ENCODE measurements at regions not wholly inside any gene's neighbourhood (a gene's known extent, or its start where the extent isn't known, plus 50 kb on each side); places are given as distances from the start of the nearest gene placed in this dataset.

DNA sequence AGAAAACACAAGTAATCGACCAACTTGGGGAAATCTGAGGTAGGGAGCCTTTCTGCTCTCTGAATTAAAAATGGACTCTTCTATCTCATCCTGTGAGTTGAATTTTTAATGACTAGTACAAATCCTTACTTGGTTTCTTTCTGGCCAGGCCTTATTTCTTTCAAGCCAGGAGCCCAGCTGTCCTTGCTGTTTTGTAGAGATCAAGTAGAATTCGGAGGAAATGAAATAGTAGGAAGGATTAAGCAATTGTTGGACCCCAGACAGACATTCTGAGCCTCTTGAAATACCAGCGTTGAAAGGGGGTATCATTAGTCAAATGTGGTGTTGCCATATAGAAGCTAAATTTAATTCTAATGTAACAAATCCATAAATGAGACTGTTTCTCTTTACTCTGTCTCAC is 53.7 kb upstream of the SMIM15 start:
- no peaks in the 10 kb centered on the region for H3K4me1 Mint-ChIP-seq (ENCODE audit: low read depth, unreplicated experiment)
- no peak overlapping the region for H3K4me3 Mint-ChIP-seq (ENCODE audit: low read depth, unreplicated experiment)
- H3K36me3 Mint-ChIP-seq (ENCODE audit: insufficient read depth, unreplicated experiment): no peaks in the 10 kb centered on the region
- BruUV-seq (replicated peaks): no TSS peak
- H3K27me3 Mint-ChIP-seq (ENCODE audit: unreplicated experiment): no peaks in the 10 kb centered on the region
- TF ChIP-seq, protein P1, sequence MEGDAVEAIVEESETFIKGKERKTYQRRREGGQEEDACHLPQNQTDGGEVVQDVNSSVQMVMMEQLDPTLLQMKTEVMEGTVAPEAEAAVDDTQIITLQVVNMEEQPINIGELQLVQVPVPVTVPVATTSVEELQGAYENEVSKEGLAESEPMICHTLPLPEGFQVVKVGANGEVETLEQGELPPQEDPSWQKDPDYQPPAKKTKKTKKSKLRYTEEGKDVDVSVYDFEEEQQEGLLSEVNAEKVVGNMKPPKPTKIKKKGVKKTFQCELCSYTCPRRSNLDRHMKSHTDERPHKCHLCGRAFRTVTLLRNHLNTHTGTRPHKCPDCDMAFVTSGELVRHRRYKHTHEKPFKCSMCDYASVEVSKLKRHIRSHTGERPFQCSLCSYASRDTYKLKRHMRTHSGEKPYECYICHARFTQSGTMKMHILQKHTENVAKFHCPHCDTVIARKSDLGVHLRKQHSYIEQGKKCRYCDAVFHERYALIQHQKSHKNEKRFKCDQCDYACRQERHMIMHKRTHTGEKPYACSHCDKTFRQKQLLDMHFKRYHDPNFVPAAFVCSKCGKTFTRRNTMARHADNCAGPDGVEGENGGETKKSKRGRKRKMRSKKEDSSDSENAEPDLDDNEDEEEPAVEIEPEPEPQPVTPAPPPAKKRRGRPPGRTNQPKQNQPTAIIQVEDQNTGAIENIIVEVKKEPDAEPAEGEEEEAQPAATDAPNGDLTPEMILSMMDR (IDR thresholded peaks at IDR 0.05; ENCODE audit: unreplicated experiment): no peak
- intact Hi-C loops (cut with micrococcal nuclease; ENCODE audit: unreplicated experiment): no loop called here
- peaks cover 2% of the 10 kb centered on the region for H3K9me3 Mint-ChIP-seq (ENCODE audit: low read depth, unreplicated experiment)
- no peak for DNase-seq
- H3K27ac Mint-ChIP-seq (ENCODE audit: unreplicated experiment): no peak overlapping the region
- CTCF ChIA-PET: no interaction called here

DNA sequence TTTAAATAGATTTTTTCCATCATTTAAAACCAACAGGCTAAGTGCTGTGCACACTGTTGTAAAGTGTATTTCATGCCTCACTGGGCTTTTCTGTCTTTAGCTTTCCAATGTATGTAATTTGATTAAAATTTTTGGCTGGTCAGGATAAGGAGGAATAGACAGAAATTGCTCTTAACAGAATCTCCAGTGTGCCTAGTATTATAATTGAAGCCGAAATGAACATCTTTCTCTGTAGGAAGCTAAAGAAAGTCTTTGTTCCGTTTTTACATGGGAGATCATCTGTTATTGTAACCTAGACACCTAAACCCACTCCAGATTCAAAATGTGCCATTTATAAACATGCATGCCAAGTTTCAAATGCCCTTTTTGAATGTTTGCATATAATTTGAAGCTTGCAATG is 54.5 kb upstream of the SMIM15 start:
- CTCF ChIA-PET: no interaction called here
- H3K36me3 Mint-ChIP-seq (ENCODE audit: insufficient read depth, unreplicated experiment): no peaks in the 10 kb centered on the region
- H3K9me3 Mint-ChIP-seq (ENCODE audit: low read depth, unreplicated experiment): peaks cover 2% of the 10 kb centered on the region
- no peaks in the 10 kb centered on the region for H3K27me3 Mint-ChIP-seq (ENCODE audit: unreplicated experiment)
- no peak for DNase-seq
- no peaks in the 10 kb centered on the region for H3K4me1 Mint-ChIP-seq (ENCODE audit: low read depth, unreplicated experiment)
- TF ChIP-seq, protein P1 (IDR thresholded peaks at IDR 0.05; ENCODE audit: unreplicated experiment): no peak
- no peak overlapping the region for H3K4me3 Mint-ChIP-seq (ENCODE audit: low read depth, unreplicated experiment)
- no TSS peak for BruUV-seq (replicated peaks)
- no peak overlapping the region for H3K27ac Mint-ChIP-seq (ENCODE audit: unreplicated experiment)
- intact Hi-C loops (cut with micrococcal nuclease; ENCODE audit: unreplicated experiment): no loop called here

DNA sequence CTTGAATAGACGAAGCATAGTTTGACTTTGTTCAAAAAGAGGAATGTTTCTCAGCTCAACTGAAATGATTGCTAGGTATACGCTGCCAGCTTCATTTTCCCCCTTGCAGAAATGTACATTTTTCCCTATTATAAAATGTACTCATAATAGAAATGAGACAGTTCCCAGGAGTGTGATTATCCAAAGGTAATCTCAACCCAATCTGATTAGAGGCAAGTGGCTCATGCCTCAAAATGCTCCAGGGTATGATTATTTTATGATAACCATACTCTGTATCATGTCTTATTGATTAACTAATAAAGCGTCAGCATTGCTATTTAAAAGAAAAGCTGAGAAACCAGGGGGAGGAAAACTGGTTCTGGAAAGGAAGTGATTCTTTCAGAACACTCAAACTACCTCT is 54.9 kb upstream of the SMIM15 start:
- Mint-ChIP-seq H3K4me1 (ENCODE audit: low read depth, unreplicated experiment) (no peaks in the 10 kb centered on the region), H3K36me3 (ENCODE audit: insufficient read depth, unreplicated experiment) (no peaks in the 10 kb centered on the region), H3K4me3 (ENCODE audit: low read depth, unreplicated experiment) (no peak overlapping the region), H3K27me3 (ENCODE audit: unreplicated experiment) (no peaks in the 10 kb centered on the region), H3K9me3 (ENCODE audit: low read depth, unreplicated experiment) (peaks cover 2% of the 10 kb centered on the region), H3K27ac (ENCODE audit: unreplicated experiment) (no peak overlapping the region)
- no TSS peak for BruUV-seq (replicated peaks)
- no peak for DNase-seq
- TF ChIP-seq, protein P1 (IDR thresholded peaks at IDR 0.05; ENCODE audit: unreplicated experiment): no peak
- intact Hi-C loops (cut with micrococcal nuclease; ENCODE audit: unreplicated experiment): no loop called here
- CTCF ChIA-PET: no interaction called here

DNA sequence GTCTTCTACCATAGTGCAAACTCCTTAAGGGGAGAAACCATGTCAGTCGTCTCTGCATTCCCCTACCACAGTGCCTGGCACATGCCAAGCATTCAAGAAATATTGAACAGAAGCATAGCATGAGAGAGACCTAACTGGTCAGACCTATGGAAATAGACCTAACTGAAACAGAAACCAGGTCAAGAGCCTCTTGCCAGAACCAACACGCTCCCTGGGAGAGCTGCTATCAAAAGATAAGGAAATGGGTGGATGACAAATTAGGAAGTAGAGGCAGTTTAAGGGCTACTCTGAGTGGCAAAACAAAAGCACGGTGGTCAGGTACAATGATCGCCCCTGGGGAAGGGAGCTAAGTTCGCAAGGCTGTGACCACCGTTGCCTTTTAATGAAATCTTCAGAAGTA is 66.0 kb upstream of the SMIM15 start:
- Mint-ChIP-seq H3K27me3 (ENCODE audit: unreplicated experiment) (no peaks in the 10 kb centered on the region), H3K4me3 (ENCODE audit: low read depth, unreplicated experiment) (no peak overlapping the region), H3K4me1 (ENCODE audit: low read depth, unreplicated experiment) (peaks cover 11% of the 10 kb centered on the region), H3K9me3 (ENCODE audit: low read depth, unreplicated experiment) (no peaks in the 10 kb centered on the region), H3K27ac (ENCODE audit: unreplicated experiment) (no peak overlapping the region), H3K36me3 (ENCODE audit: insufficient read depth, unreplicated experiment) (no peaks in the 10 kb centered on the region)
- no TSS peak for BruUV-seq (replicated peaks)
- TF ChIP-seq, protein P1 (IDR thresholded peaks at IDR 0.05; ENCODE audit: unreplicated experiment): no peak
- CTCF ChIA-PET: no interaction called here
- DNase-seq: no peak
- intact Hi-C loops (cut with micrococcal nuclease; ENCODE audit: unreplicated experiment): no loop called here

All from Calu3 (cell line).